MM.1S (cell line): ENCODE measurements at regions not wholly inside any gene's neighbourhood (a gene's known extent, or its start where the extent isn't known, plus 50 kb on each side); places are given as distances from the start of the nearest gene placed in this dataset.

Experiments used
- DNase-seq: peaks from one replicate; pipeline ENCODE4 v3.0.0-alpha.2; 2015
- H2AFZ ChIP-seq: fragments of 300-600 bp; sonication (generic); 2 replicates; pipeline ENCODE4 v1.6.0; 2016; ENCODE audit warnings: antibody characterized with exemption, low read length
- H3F3A ChIP-seq: fragments of 300-600 bp; sonication (generic); 2 replicates; pipeline ENCODE4 v1.6.1; 2016; ENCODE audit warnings: mild to moderate bottlenecking, antibody characterized with exemption, low read length, moderate library complexity, mixed read lengths; ENCODE audit not compliant: insufficient read depth
- H3K27ac ChIP-seq: fragments of 300-600 bp; sonication (generic); 2 replicates; pipeline ENCODE4 v1.5.1; 2016; ENCODE audit warnings: mild to moderate bottlenecking, low read length
- H3K27me3 ChIP-seq: fragments of 300-600 bp; sonication (generic); replicated peaks from 2 replicates; pipeline ENCODE4 v1.6.0; 2016; ENCODE audit warnings: low read length; ENCODE audit not compliant: insufficient read depth
- H3K36me3 ChIP-seq: fragments of 300-600 bp; sonication (generic); replicated peaks from 2 replicates; pipeline ENCODE4 v1.6.1; 2016; ENCODE audit warnings: mild to moderate bottlenecking, low read length, mixed read lengths; ENCODE audit not compliant: insufficient read depth
- H3K4me1 ChIP-seq: fragments of 300-600 bp; sonication (generic); 2 replicates; pipeline ENCODE4 v1.6.1; 2016; ENCODE audit warnings: low read length, mixed read lengths
- H3K4me2 ChIP-seq: fragments of 300-600 bp; sonication (generic); 2 replicates; pipeline ENCODE4 v1.6.0; 2016; ENCODE audit warnings: low read depth, low read length
- H3K4me3 ChIP-seq: fragments of 300-600 bp; sonication (generic); 2 replicates; pipeline ENCODE4 v1.5.1; 2016; ENCODE audit warnings: low read length, mixed read lengths
- H3K79me2 ChIP-seq: fragments of 300-600 bp; sonication (generic); 2 replicates; pipeline ENCODE4 v1.6.1; 2016; ENCODE audit warnings: mixed run types, low read length, mixed read lengths
- H3K9ac ChIP-seq: fragments of 300-600 bp; sonication (generic); 2 replicates; pipeline ENCODE4 v1.6.1; 2016; ENCODE audit warnings: low read length, mixed read lengths
- H3K9me2 ChIP-seq: fragments of 300-600 bp; sonication (generic); replicated peaks from 2 replicates; pipeline ENCODE4 v1.6.1; 2016; ENCODE audit warnings: mild to moderate bottlenecking, low read length, mixed read lengths; ENCODE audit not compliant: insufficient read depth
- H3K9me3 ChIP-seq: fragments of 300-600 bp; sonication (generic); replicated peaks from 2 replicates; pipeline ENCODE4 v1.6.1; 2016; ENCODE audit warnings: mild to moderate bottlenecking, low read length, mixed read lengths; ENCODE audit not compliant: insufficient read depth
- H4K20me1 ChIP-seq: fragments of 300-600 bp; sonication (generic); 2 replicates; pipeline ENCODE4 v1.6.1; 2016; ENCODE audit warnings: mild to moderate bottlenecking, low read length, moderate library complexity, mixed read lengths; ENCODE audit not compliant: insufficient read depth
- CTCF ChIP-seq: fragments of 300-600 bp; sonication (generic); IDR thresholded peaks from 2 replicates; pipeline ENCODE4 v1.5.1; 2016; ENCODE audit warnings: antibody characterized with exemption, low read length, mixed read lengths
- EZH2 ChIP-seq: fragments of 300-600 bp; sonication (generic); optimal IDR thresholded peaks from 2 replicates; pipeline ENCODE3; 2017; ENCODE audit warnings: low read depth, mild to moderate bottlenecking, antibody characterized with exemption, low read length, mixed read lengths
- EZH2phosphoT487 ChIP-seq: fragments of 300-600 bp; sonication (generic); IDR thresholded peaks from 2 replicates; pipeline ENCODE4 v1.6.1; 2018; ENCODE audit warnings: antibody characterized with exemption, low read length

GRCh38 chr4:117691572-117692351 is 342.5 kb upstream of the NDST3 start:
- H3K9ac ChIP-seq, result no peak overlapping the region
- no peak for DNase-seq
- no peaks in the 10 kb centered on the region for H3K9me3 ChIP-seq

GRCh38 chr4:117692538-117692937 is 341.7 kb upstream of the NDST3 start:
- Histone ChIP-seq H3K4me3 (no peak overlapping the region), H3F3A (no peaks in the 10 kb centered on the region), H3K36me3 (no peaks in the 10 kb centered on the region), H3K4me2 (no peak overlapping the region), H3K79me2 (no peaks in the 10 kb centered on the region), H3K9me2 (no peaks in the 10 kb centered on the region), H4K20me1 (no peaks in the 10 kb centered on the region), H3K9me3 (no peaks in the 10 kb centered on the region), H2AFZ (no peak overlapping the region), H3K9ac (no peak overlapping the region), H3K27me3 (no peaks in the 10 kb centered on the region), H3K4me1 (no peaks in the 10 kb centered on the region), H3K27ac (no peak overlapping the region)
- TF ChIP-seq EZH2 (no peak), CTCF (no peak), EZH2phosphoT487 (no peak)
- no peak for DNase-seq

More at GRCh38 chr4:117691572-117692351, 342.5 kb upstream of the NDST3 start:
- Histone ChIP-seq H3K27ac (no peak overlapping the region), H3K4me2 (no peak overlapping the region), H3K4me3 (no peak overlapping the region), H2AFZ (no peak overlapping the region), H3K4me1 (no peaks in the 10 kb centered on the region), H3K79me2 (no peaks in the 10 kb centered on the region), H4K20me1 (no peaks in the 10 kb centered on the region), H3K27me3 (no peaks in the 10 kb centered on the region), H3F3A (no peaks in the 10 kb centered on the region), H3K9me2 (no peaks in the 10 kb centered on the region), H3K36me3 (no peaks in the 10 kb centered on the region)
- TF ChIP-seq CTCF (no peak), EZH2phosphoT487 (no peak), EZH2 (no peak)

GRCh38 chr4:117699595-117699994 is 334.7 kb upstream of the NDST3 start:
- no peak for DNase-seq
- H3K9ac ChIP-seq, result no peak overlapping the region
- no peaks in the 10 kb centered on the region for H4K20me1 ChIP-seq
- no peaks in the 10 kb centered on the region for H3K79me2 ChIP-seq
- no peak overlapping the region for H3K27ac ChIP-seq
- H3K4me2 ChIP-seq, result no peak overlapping the region
- H2AFZ ChIP-seq, result no peak overlapping the region
- H3K9me3 ChIP-seq, result no peaks in the 10 kb centered on the region
- no peaks in the 10 kb centered on the region for H3F3A ChIP-seq
- no peaks in the 10 kb centered on the region for H3K36me3 ChIP-seq
- H3K27me3 ChIP-seq, result no peaks in the 10 kb centered on the region
- no peak overlapping the region for H3K4me3 ChIP-seq
- H3K9me2 ChIP-seq, result no peaks in the 10 kb centered on the region
- TF ChIP-seq CTCF (no peak), EZH2 (no peak), EZH2phosphoT487 (no peak)
- no peaks in the 10 kb centered on the region for H3K4me1 ChIP-seq
